M059J (cell line): ENCODE measurements at regions not wholly inside any gene's neighbourhood (a gene's known extent, or its start where the extent isn't known, plus 50 kb on each side); places are given as distances from the start of the nearest gene placed in this dataset.

Experiments used
- DNase-seq: peaks from one replicate; pipeline ENCODE4 v3.0.0-alpha.2; 2012; ENCODE audit warnings: low read depth

- no peak for DNase-seq
These were observed 57.3 kb upstream of the RND3 start for GRCh38 chr2:150544731-150545130.

- no peak for DNase-seq
These were observed 55.2 kb upstream of the RND3 start for GRCh38 chr2:150542692-150543091.

DNA sequence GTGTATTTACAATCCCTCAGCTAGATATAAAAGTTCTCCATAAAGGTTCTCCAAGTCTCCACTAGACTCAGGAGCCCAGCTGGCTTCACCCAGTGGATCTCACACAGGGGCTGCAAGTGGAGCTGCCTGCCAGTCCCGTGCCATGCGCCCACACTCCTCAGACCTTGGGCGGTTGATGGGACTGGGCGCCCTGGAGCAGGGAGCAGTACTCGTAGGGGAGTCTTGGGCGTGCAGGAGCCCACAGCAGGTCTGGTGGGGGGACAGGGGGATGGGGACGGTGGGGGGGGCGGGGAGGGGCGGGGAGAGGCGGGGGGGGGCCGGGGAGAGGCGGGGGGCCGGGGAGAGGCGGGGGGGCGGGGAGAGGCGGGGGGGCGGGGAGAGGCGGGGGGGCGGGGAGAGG lies 54.7 kb upstream of the RND3 start:
- no peak for DNase-seq

DNA sequence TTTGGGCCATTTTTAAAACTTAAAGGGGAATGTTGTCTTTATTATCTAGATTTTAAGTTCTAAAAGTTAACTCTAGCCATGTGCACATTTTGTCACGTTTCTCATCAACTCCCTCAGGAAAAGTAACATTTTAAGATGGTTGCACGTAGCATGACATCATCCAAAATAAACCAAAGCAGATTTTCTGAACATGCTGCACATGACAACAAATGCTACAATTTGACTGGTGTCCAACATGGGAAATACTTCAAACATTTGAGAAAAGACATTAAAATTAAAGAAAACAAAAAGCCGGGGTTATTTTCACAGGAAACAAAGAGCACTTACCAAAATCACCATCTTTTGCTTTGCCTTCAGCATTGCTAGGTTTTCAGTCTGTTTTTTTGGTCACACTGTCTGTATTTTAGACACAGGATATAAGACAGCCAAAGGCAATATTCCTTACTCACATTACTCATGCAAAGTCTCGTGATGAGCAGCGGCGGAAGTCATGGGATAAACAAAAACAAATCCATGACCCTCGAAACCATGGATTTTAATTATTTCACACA lies 51.3 kb upstream of the RND3 start:
- DNase-seq, result peak; percentile 79
